SK-N-MC (cell line): ENCODE measurements at regions not wholly inside any gene's neighbourhood (a gene's known extent, or its start where the extent isn't known, plus 50 kb on each side); places are given as distances from the start of the nearest gene placed in this dataset.

Source experiments
- EZH2 ChIP-seq: fragments of 200-600 bp; sonication (generic); IDR thresholded peaks from one replicate; pipeline ENCODE4 v1.6.1; 2017; ENCODE audit warnings: antibody characterized with exemption
- POLR2AphosphoS5 ChIP-seq: IDR thresholded peaks from 2 replicates; pipeline ENCODE4 v1.6.1; 2012; ENCODE audit warnings: mild to moderate bottlenecking, low read depth, low read length, borderline replicate concordance

DNA sequence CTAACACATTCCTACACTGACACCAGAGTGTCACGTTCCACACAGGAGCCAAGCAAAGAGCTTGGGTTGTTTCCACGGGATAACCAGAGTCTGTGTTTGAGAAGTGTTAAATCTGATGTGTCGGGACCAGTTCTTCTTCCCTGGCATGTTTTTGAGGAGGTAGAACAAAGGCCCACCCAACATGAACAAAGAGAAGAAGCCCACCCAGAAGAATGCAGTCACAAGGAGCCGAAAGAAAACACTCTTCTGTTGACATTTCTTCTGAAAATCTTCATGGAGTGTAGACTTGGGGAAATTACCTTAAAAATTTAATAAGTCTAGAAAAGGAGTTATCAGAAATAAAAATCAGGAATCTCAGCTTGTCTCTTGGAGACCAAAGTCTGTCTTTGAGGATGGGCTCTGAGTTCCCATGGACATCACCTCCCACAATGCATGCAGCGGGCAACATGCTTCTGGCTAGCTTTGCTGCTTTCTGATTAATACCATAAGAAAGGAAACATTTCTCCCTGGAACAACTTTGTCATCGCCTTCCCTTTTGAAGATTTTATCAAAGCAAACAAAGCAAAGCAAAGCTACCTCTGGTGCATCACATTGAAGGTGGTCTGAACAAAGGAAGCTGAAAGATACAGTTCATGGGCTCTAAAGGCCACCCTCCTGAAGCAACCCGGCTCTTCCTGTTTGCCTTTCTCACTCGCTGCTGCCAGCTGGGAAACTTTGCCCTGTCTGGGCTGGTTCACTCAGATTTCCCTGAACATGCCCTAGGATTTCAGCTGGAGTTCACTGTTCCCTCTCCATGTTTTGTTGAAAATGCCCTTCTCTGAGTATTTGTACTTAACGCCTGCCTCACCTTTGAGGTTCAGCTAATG lies 448.1 kb downstream of the KIF16B start:
- TF ChIP-seq EZH2 = no peak
- no peak for TF ChIP-seq POLR2AphosphoS5
